ENCODE measurements at regions not wholly inside any gene's neighbourhood (a gene's known extent, or its start where the extent isn't known, plus 50 kb on each side); places are given as distances from the start of the nearest gene placed in this dataset.

GRCh38 chr17:77022766-77023165 lies 118.0 kb upstream of the SEC14L1 start:
- DNase-seq (ENCODE audit: extremely low spot score, unreplicated experiment): no peak
- no peak overlapping the region for H3K4me3 Mint-ChIP-seq (ENCODE audit: unreplicated experiment)
- H3K9me3 Mint-ChIP-seq (ENCODE audit: unreplicated experiment): no peaks in the 10 kb centered on the region
- peaks cover 17% of the 10 kb centered on the region for H3K27me3 Mint-ChIP-seq (ENCODE audit: unreplicated experiment)
- H3K4me1 Mint-ChIP-seq (ENCODE audit: unreplicated experiment): no peaks in the 10 kb centered on the region
- no peak for TF ChIP-seq CTCF (IDR thresholded peaks at IDR 0.05)
- H3K36me3 Mint-ChIP-seq (ENCODE audit: unreplicated experiment): no peaks in the 10 kb centered on the region
- no peak overlapping the region for H3K27ac Mint-ChIP-seq (ENCODE audit: unreplicated experiment)

DNA sequence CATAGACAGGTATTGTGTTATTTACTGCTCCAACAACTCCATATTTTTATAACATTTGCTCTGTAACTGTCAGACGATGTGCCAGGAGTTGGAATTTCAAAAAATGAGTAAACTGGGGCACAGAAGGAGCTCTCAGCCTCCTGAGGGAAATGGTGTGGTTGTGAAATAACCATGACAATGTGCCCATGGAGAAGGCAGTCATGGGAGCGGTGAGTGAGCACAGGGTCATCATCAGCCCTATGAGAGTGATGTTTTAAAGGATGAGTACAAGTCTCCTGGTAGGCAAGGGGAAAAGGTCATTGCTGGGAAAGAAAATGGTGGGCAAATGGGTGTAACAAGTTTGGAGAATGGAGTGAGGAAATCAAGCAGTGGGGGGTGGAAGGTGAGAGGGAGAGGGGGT lies 115.0 kb upstream of the SEC14L1 start:
- Mint-ChIP-seq H3K4me3 (ENCODE audit: unreplicated experiment) (no peak overlapping the region), H3K4me1 (ENCODE audit: unreplicated experiment) (no peaks in the 10 kb centered on the region), H3K36me3 (ENCODE audit: unreplicated experiment) (no peaks in the 10 kb centered on the region), H3K9me3 (ENCODE audit: unreplicated experiment) (no peaks in the 10 kb centered on the region), H3K27me3 (ENCODE audit: unreplicated experiment) (peaks cover 5% of the 10 kb centered on the region), H3K27ac (ENCODE audit: unreplicated experiment) (no peak overlapping the region)
- TF ChIP-seq CTCF (IDR thresholded peaks at IDR 0.05): no peak
- DNase-seq (ENCODE audit: extremely low spot score, unreplicated experiment): no peak

- Mint-ChIP-seq H3K9me3 (ENCODE audit: unreplicated experiment) (peaks cover 7% of the 10 kb centered on the region), H3K36me3 (ENCODE audit: unreplicated experiment) (no peaks in the 10 kb centered on the region), H3K27me3 (ENCODE audit: unreplicated experiment) (peaks cover 5% of the 10 kb centered on the region), H3K27ac (ENCODE audit: unreplicated experiment) (no peak overlapping the region), H3K4me1 (ENCODE audit: unreplicated experiment) (no peaks in the 10 kb centered on the region), H3K4me3 (ENCODE audit: unreplicated experiment) (no peak overlapping the region)
- no peak for DNase-seq (ENCODE audit: extremely low spot score, unreplicated experiment)
- no peak for TF ChIP-seq CTCF (IDR thresholded peaks at IDR 0.05)
Measured at GRCh38 chr17:77027271-77027889, 113.4 kb upstream of the SEC14L1 start.

DNA sequence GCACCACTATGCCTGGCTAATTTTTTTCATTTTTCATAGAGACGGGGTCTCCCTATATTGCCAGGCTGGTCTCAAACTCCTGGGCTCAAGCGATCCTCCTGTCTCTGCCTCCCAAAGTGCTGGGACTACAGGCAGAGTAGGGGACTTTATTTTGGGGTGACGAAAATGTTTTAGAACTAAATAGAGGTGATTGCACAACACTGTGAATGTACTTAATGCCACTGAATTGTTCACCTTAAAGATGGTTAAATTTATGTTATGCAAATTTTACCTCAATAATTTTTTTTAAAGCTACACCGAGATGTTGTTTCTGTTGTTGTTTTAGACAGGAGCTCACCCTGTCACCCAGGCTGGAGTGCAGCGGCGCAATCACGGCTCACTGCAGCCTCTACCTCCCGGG lies 111.9 kb upstream of the SEC14L1 start:
- DNase-seq (ENCODE audit: extremely low spot score, unreplicated experiment): no peak
- Mint-ChIP-seq H3K27ac (ENCODE audit: unreplicated experiment) (no peak overlapping the region), H3K9me3 (ENCODE audit: unreplicated experiment) (peaks cover 7% of the 10 kb centered on the region), H3K27me3 (ENCODE audit: unreplicated experiment) (peaks cover 14% of the 10 kb centered on the region), H3K4me3 (ENCODE audit: unreplicated experiment) (no peak overlapping the region), H3K36me3 (ENCODE audit: unreplicated experiment) (no peaks in the 10 kb centered on the region), H3K4me1 (ENCODE audit: unreplicated experiment) (no peaks in the 10 kb centered on the region)
- no peak for TF ChIP-seq CTCF (IDR thresholded peaks at IDR 0.05)

DNA sequence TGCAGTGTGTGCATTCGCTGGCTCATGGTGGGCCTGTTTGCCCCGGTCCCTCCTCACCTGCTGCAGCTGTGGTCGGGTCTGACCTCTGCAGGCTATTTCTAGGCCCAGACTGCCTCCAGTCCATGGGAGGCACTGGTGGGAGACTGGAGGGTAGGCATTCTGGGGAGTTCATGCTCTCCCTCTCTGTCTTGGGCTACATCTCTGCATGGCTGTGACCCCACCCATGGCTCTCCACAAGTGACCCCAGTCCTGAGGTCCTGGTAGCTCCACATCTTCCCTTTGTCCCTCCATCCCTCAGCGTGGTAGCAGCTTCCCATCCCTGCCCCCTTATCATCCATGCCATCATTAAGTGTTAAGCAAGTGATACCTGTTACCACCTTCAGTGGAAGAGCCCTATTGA lies 107.8 kb upstream of the SEC14L1 start:
- H3K4me3 Mint-ChIP-seq (ENCODE audit: unreplicated experiment): no peak overlapping the region
- DNase-seq (ENCODE audit: extremely low spot score, unreplicated experiment): no peak
- TF ChIP-seq CTCF (IDR thresholded peaks at IDR 0.05): no peak
- H3K4me1 Mint-ChIP-seq (ENCODE audit: unreplicated experiment): no peaks in the 10 kb centered on the region
- H3K36me3 Mint-ChIP-seq (ENCODE audit: unreplicated experiment): no peaks in the 10 kb centered on the region
- H3K27me3 Mint-ChIP-seq (ENCODE audit: unreplicated experiment): peaks cover 28% of the 10 kb centered on the region
- H3K27ac Mint-ChIP-seq (ENCODE audit: unreplicated experiment): no peak overlapping the region
- peaks cover 7% of the 10 kb centered on the region for H3K9me3 Mint-ChIP-seq (ENCODE audit: unreplicated experiment)

Data from osteocyte (in vitro differentiated cells).